ENCODE measurements at regions not wholly inside any gene's neighbourhood (a gene's known extent, or its start where the extent isn't known, plus 50 kb on each side); places are given as distances from the start of the nearest gene placed in this dataset.

DNA sequence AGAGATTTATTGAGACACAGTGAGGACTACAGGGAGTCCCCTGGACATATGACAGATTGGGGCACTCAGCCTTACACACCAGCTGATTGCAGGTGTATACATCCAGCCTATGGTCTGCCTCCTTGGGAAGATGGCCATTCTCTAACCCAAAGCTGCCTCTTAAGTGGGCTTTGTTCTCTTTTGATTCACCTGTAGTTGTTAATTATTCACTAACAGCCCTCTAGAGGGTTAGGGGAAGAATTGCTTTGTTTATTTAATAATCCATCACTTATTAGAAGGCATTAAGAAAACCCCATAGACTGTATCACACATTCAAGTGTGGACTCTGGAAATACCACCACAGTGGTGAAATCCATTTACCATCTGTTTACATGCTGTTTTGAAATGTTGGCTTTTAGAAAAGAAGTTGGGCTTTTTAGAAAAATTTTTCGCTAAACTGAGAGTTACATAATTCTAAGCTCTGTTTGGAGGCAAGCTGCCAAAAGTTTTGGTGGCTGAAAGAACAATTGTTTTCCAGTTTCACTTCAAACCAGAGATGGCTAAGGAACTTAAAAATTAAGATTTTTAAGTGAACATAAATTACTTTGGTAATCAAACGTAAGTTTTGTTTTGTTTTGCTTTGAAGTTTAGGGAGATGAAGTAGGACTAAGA lies 379.1 kb downstream of the ADRA2A start:
- FAIRE-seq, result no peak

DNA sequence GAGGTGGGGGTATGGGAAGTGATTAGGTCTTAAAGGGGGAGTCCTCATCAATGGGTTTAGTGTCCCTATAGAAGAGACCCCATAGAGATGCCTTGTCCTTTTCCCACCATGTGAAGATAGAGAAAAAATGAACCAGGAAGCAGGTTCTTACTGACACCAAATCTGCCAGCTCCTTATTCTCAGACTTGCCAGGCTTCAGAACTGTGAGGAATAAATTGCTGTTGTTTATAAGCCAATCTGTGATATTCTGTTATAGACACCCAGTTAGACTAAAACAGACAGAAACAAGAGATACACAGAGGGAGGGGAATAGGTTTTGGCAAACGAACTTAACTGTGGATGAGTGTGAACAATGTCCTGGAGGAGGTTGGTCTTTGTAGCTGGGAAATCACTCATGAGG lies 381.4 kb downstream of the ADRA2A start:
- no peak for FAIRE-seq

DNA sequence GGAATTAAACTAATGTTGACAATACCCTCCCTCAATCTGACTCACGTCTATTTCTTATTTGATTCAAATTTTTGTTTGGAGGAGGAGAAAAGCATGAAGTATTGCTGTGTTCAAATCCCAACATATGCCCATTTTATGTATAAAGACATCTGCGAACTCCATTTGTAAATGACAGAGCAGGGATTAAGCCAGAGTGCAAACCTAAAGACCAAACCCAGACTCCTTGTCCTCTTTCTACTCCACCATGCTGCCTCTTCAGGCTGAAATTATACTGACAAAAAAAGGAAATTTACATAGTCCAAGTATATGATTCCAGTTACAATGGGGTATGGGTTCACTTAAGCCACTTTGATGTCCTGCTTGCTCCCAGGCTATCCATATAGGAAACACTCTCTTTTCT lies 383.1 kb downstream of the ADRA2A start:
- no peak for FAIRE-seq

DNA sequence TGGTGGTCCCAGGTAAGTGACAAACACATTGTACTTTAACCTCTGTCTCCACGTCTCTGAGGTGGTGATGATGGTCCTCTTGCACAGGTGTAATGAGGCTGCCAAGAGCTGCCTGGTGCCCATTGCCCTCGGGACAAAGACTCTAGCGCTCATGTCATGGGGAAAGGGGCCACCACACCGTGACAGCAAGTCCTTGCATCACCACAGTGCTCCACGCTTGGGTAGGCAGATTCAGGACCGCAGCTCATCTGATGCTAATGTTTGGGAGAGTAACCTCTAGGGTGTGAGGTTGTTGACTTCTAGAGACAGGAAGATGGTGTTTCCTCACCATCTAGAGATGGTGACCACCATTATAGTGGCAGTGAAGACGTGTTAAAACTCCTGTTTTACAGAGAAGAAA lies 395.6 kb downstream of the ADRA2A start:
- no peak for FAIRE-seq

DNA sequence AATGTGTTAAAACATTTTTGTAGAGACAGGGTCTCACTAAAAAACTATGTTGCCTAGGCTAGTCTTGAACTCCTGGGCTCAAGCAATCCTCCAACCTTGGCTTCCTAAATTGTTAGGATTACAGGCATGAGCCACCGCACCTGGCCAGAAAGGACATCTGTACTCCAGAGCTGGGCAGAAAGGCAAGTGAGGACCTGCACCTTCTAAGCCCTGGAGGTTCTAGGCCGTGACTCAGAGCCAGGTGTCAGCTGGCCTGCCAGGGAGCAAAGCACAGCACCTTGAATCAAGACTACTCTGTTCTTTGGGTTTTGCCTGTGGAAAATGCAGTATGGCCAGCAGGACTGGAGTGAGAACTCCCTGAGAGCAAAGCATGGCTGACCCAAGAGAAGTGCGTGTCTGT lies 396.5 kb downstream of the ADRA2A start:
- no peak for FAIRE-seq

DNA sequence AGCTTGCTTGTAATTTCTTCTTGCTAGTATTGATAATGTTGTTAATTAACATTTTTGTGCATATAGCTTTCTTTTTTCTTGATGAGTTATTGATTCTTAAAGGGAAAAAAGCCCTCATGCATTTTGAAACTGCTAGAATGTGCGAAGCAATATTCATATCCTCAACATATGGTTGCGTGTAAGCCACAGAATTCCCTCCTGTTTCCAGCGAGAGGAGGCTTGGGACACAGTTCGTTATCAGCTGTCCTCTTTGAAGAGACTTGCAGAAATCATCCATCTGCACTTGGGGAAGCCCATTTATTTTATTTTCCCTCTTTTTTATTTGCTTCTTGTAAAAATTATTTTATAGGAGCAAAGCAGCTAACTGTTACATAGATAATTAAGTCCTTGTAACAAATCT lies 398.0 kb downstream of the ADRA2A start:
- FAIRE-seq, result no peak

DNA sequence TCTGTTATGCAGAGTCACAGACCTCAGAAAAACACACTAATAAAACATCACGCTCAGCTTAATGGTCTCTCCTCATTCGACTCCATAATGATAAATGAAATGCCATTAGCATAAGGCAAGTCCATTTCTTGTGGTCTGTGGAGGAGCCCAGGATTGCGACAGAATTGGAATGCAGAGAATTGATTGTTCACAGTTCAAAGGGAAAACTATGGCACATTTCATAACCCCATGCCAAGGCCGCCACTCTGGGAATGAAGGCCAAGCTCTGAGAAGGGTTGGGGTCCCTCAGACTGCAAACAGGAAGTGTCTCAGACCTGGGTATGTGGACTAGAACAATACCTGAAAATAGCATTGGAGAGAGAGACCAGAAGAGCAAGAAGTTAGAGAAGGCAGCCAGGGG lies 398.9 kb downstream of the ADRA2A start:
- no peak for FAIRE-seq

DNA sequence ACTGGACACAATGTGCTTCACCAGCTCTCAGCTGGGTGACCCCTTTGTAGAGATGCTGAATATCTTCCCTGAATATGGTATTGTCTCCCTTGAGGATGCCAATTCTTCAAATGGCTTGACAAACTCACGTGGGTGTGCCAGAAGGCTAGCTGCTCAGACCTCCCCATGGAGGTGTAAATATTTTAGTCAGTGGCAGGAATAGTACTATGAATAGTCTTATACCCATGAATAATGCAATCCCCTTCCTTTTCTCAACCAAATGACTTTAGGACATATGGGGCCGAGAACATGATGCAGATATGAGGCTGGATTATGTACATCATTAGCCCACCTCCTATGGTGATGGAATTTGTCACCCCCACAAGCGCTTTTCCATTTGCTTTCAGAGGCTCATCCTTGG lies 401.8 kb downstream of the ADRA2A start:
- no peak for FAIRE-seq

DNA sequence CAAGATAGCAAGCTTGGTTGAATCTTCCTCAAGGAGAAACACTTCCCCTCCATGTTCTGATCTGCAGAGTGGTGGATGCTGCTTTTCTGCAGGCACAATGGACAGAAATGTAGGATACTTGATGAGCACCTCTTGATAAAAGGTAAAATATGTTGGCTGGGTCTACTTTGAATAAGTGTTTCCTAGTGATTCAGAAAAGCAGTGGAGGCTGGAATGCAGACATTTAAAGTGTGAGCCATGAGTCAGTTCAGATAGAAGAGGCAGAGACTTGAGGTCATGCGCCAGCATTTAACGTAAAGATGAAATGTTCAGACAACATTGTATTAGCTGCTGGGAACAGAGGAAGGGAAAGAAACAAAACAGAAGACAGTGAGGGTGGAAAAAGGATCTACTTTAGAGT lies 403.1 kb downstream of the ADRA2A start:
- FAIRE-seq, result no peak

DNA sequence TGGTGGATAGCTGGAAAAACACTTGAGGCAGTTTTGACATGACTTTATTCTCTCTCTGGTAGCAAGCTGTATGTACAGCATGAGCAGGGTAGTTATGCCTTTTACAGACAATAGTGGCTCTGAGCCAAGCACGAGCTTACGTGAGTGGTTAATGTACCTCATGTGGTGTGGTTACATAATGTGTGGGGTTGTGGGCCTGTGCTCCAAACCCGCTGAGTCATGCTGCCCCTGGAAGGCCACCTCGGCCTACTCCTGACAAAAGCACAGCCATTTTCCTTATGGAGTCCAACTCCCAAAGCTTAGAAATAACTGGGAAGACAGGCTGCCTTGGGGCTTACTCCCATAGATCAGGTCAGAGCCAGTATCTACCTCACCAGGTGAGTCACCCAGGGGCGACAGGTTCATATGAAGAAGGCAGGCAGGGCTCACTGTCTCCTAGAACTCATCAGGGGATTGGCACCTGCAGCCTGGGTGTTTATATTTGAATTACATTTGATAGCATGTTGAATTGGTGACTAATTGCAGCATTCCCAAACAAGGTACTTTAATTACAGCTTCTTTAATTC lies 404.5 kb downstream of the ADRA2A start:
- FAIRE-seq, result no peak

DNA sequence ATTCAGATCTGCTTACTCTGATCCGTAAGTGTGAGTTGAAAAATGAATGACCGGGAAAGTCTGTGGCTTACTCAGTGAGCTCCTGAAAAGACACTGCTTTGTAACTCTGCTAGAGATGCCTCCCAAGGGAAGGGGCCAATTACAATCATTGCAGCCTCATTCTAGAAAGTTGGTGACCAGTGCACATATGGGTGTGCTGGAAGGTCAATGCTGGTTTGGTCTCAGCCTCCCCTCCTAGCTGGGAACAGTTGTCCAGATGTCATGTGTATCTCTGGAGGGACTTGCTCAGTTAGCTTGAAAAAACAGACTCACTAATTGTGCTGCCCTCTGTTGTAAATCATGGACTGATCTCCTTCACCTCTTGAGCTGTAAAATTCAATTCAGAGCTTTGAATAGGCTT lies 405.0 kb downstream of the ADRA2A start:
- no peak for FAIRE-seq

DNA sequence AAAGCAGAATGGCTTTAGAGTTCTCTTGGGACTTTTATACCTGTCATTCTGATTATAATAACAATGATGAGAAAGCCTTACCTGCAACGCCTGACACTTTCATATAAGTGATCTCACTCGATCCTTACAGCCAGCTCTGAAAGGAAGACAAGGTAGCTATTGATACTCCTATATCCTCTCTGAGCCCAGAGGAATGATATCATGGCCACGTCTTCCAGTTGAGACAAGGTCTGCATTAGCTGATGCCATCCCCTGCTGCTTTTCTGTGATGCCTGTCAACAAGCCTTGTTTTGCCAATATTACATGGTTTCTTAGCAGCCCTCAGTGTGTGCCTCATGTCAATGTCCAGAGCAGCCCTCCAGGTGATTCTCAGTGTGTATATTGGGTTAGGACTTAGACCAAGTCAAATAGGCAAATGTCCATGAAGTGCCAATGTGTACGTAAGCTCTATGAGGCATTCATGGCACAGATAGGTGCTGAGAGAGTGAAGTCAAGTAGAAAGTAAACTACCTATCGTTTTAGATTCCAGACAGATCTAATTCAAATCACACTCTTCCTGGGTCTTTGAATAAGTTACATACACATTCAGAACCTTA lies 405.9 kb downstream of the ADRA2A start:
- FAIRE-seq, result no peak

DNA sequence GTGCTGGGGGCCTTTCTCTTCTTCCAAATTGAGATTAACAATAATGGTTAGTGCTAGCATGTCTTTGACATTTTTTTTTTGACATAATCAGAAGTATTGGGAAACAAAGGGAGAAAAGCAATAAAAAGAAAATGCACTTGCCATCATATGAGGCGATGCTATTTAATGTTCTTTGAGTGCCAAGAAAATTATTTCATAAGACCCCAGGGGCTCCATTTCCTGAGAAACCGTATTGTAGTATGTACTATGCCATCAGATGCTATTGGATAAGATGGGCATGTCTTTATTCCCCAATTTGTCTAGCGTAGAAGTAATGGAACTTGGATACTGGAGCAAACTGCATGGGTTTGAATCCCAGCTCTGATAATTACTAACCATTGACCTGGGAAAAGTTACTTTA lies 408.9 kb downstream of the ADRA2A start:
- no peak for FAIRE-seq

DNA sequence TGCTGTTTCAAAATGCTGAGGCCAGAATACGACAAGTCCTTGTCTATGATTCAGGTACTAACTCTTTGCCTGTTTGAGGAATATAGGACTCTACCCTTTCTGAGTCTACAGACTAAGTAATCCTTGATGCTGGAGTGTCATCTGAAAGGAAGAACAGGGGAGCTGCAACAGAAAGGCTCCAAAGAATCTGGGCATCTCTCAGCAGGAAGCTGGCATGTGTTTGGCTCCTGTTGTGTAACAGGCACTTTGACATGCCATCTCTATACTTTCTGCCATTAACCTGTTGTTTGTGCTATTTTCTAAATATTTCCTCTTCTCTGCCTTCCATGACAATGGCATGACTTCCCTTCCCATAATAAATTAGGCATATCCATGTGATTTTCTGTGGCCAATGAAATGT lies 409.5 kb downstream of the ADRA2A start:
- FAIRE-seq, result no peak

DNA sequence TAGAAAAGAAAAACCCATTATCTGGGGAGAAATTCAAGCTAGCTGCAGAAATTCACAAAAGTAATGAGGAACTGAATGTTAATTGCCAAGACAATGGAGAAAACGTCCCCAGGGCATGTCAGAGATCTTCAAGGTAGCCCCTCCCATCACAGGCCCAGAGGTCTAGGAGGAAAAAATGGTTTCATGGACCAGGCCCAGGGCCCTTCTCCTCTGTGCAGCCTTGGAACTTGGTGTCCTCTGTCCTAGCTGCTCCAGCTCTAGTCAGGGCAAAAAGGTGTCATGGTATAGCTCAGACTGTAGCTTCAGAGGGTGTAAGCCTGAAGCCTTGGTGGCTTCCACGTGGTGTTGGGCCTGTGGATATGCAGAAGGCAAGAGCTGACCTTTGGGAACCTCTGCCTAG lies 411.8 kb downstream of the ADRA2A start:
- FAIRE-seq, result no peak

DNA sequence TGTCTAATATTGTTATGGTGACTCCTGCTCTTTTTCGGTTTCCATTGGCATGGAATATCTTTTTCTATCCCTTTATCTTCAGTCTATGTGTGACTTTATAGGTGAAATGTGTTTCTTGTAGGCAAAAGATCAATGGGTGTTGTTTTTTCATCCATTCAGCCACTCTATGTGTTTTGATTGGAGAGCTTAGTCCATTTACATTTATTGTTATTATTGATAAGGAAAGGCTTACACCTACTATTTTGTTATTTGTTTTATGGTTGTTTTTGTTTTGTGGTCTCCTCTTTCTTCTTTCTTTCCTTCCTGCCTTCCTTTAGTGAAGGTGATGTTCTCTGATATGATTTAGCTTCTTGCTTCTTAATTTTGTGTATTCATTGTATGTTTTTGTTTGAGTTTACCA lies 414.3 kb downstream of the ADRA2A start:
- FAIRE-seq, result no peak

DNA sequence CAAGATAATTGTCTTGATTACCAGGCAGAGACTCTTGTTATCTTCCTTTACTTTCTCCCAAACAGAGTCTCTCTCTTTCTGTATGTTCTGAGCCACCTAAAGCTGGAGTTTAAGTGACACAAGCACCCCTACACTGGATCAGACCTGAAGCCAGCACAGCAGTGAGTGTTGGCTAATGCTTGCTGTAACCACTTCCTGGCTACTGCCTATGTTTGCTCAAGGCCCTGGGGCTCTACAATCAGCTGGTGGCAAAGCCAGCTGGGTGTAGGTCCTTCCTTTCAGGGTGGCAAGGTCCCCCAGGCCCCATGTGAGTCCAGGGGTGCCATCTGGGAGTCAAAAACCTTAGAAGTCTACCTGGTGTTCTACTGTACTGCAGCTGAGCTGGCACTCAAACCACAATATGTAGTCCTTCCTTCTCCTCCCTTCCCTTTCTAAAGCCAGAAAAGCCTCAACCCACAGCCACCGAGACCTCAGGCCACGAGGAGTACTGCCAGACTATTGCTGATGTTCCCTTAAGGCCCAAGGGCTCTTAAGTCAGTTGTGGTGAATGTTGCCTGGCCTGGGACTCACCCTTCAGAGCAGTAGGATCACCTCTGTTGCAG lies 416.3 kb downstream of the ADRA2A start:
- no peak for FAIRE-seq

DNA sequence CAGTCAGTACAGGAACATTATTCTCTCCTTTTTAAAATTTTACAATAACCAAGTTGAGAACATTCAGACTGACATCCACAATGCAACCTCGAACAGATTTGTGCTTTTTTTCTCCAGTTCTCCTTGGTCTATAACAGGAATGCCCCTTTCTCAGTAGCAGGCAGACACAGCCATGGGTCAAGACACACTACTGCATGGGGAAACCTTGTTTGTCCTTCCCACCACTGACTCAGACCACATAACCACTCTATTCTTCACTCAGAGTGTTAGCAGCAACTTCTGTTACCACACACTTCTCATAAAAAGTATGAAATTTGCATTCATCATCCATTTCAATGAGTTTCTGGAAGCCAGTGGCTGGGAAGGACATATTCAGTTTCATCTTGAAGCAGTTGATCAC lies 421.7 kb downstream of the ADRA2A start:
- FAIRE-seq, result no peak

DNA sequence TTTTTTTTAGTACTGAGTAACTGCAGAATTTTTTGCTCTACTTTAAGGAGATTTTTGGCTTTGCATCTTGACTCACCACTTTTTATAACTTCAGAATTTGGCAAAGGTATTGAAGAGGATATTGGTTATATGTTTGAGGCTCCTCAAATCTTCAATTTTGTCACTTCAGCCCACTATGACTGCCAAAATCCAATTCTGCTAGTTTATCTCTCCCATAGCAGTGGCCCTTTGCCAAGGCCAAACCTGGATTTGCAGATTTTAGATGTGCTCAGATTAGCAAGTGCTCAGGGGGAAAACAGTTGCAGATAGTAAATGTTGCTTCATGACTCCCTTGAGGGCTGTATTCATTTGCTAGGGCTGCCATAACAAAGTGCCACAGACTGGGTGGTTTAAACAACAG lies 427.5 kb downstream of the ADRA2A start:
- no peak for FAIRE-seq

DNA sequence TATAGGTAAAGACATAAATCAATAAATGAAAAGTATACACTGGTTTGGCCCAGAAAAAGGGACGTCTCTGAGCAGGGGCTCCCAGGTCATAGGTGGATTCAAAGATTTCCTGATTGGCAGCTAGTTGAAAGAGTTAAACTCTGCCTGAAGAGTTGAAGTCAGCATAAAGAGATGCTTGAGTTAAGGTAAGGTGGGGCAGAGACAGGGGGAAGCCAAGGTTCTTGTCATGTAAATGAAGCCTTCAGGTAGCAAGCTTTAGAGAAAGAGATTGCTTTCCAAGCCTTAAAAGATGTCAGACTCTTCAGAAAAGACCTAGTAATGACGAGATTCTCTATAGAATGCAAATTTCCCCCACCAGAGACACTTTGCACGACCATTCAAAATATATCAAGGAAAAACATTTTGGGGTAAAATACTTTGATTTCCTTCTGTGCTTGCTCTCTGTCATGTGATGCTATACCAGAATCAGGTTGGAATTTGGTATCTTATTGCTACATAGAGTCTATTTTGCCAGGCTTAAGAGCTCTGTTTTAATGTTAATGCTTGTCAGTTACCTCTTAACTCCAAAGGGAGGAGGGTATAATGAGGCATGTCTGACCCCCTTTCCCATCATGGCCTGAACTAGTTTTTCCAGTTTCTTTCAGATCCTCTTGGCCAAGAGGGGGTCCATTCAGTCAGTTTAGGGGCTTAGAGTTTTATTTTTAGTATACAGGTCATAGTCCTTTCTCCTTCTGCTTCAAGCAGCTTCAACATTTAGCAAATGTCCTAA lies 429.6 kb downstream of the ADRA2A start:
- no peak for FAIRE-seq

DNA sequence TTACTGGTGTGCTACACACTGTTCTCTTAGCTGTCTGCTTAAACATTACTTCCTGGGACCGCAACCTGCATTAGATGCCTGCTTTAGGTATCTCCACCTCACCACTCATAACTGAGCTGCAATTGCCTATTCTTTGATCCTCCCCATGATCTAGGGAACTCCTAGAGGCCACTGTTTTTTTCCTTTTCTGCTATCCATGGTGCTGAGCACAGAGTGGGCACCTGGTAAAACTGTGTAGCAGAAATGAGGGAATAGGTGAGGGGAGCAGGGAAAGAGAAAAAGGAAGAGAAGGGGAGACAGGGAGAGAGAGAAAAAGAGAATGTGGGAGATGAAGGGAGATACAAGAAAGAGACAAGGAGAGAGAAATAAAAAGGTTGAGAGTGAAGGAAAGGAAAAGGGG lies 434.9 kb downstream of the ADRA2A start:
- FAIRE-seq, result no peak

DNA sequence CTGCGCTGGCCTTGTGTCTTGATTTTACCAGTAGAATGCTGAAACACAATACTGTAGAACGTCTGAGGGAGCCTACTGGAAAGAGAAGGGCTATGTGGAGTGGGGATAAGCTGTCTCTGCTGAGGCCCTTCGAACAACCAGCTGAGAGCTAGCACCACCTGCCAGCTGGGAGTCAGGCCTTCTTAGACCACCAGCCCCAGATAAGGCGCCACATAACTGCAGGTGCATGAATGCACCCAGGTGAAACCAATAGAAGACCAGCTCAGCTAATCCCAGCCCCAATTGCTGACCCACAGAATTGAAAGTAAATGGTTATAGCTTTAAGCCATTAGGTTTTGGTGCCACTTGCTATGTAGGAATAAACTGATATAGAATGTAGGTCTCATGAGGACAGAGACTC lies 438.4 kb downstream of the ADRA2A start:
- FAIRE-seq, result no peak

DNA sequence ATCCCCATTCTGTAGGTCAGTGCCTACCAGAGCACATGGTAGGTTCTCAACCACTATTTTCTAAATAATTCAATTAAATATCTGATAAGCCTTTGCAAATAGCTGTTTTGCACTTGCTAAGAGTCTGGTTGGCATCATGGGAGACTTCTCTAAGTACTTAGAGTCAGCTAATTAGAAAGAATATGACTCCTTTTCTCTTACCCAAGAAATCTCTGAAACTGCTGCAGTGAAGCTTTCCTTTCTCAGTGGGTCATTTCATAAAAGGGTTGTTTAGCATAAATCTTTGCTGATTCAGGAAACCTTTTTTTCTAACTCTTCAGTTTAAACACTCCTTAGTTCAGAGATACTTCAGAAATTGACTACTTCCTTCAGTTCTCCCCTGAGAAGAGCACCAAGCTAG lies 438.9 kb downstream of the ADRA2A start:
- no peak for FAIRE-seq

DNA sequence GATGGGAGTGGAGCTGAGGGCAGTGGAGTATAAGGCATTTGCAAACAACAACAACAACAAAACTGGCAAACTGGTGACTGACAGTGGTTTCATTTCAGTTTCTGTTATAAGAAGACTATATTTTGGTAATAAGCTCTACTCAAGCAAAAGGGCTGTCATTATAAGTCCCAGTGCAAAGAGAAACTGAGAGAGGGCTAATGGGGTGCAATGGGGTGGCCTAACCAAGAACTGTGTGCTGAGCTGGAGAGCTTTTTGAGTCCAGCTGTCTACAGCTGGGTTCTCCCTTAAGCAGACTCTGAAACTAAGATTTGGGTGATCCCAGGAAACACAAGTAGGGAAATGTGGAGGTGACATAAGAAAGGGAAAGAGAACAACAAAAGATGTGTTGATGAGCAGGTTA lies 439.3 kb downstream of the ADRA2A start:
- FAIRE-seq, result no peak

Data from colon (tissue), 2 donors.